ENCODE measurements at regions not wholly inside any gene's neighbourhood (a gene's known extent, or its start where the extent isn't known, plus 50 kb on each side); places are given as distances from the start of the nearest gene placed in this dataset.

DNA sequence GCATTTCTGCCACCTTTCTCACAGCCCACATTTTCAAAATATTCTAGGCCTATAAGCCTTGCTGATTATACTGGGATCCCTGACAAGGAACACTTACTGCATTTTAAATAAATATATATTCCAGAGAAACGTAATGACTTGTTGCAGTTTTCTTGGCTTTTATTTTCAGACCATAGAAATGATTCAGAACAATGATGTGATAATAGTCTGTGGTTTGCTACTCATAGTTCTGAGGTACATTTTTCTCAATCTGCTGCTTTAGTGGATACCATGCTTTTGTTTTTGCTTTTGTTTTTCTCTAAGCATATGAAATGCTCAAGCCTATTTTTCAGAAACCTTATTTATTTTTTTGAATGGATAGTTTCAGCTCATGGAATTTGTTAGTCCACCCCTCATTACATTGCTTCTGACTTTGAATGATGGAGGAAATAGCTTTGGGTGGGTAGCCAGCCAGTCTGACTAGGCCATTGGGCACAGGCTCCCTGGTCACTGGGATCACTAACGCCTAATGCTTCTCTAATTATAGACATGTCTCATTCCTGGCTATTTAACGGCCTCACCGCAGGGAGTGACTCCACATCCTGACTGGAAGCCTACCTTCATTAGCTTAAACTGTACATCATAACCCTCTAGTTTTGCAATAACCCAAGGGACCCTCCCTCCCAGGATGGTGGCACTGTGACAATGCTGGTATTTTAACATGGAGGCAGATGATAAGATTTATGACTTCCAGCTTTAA, 66.1 kb downstream of the MBL2 start:
- Histone ChIP-seq H2AFZ (ENCODE audit: low read length) (no peak overlapping the region), H2BK5ac (ENCODE audit: insufficient read length, low read length) (no peak overlapping the region), H4K8ac (replicated peaks; ENCODE audit: insufficient read length, low read depth, low read length) (no peak overlapping the region), H3T11ph (ENCODE audit: low read length) (no peak overlapping the region), H2BK15ac (ENCODE audit: low read depth, low read length) (no peak overlapping the region), H2BK20ac (ENCODE audit: low read depth, low read length, poor library complexity, severe bottlenecking) (no peak overlapping the region), H3K4me1 (ENCODE audit: insufficient read depth, low read length) (no peaks in the 10 kb centered on the region), H3K23ac (ENCODE audit: insufficient read length, low read depth, low read length) (no peak overlapping the region), H3K56ac (ENCODE audit: insufficient read length, low read depth, low read length) (no peak overlapping the region), H3K14ac (ENCODE audit: insufficient read depth, low read length) (no peak overlapping the region), H3K79me2 (ENCODE audit: insufficient read depth, low read length) (no peaks in the 10 kb centered on the region), H3K27ac (ENCODE audit: insufficient read length, low read depth, low read length) (no peak overlapping the region), H3K79me1 (ENCODE audit: insufficient read depth, low read depth, low read length, poor library complexity, severe bottlenecking) (no peaks in the 10 kb centered on the region), H3K4me2 (ENCODE audit: insufficient read depth, insufficient read length, low read length) (no peak overlapping the region), H3K27me3 (ENCODE audit: insufficient read depth, low read length) (no peaks in the 10 kb centered on the region), H2BK12ac (ENCODE audit: insufficient read length, low read depth, low read length) (no peak overlapping the region), H2AK5ac (ENCODE audit: insufficient read length, low read length) (no peak overlapping the region), H4K20me1 (ENCODE audit: control insufficient read depth, insufficient read depth, insufficient read length) (no peaks in the 10 kb centered on the region), H3K23me2 (ENCODE audit: insufficient read length, low read depth, low read length, poor library complexity, severe bottlenecking) (no peaks in the 10 kb centered on the region), H4K91ac (ENCODE audit: insufficient read length, low read depth, low read length) (no peak overlapping the region), H4K5ac (ENCODE audit: insufficient read length, low read depth, low read length) (no peak overlapping the region), H3K9ac (ENCODE audit: extremely low read depth, insufficient read length, low read length) (no peak overlapping the region), H3K4ac (ENCODE audit: low read depth, low read length) (no peak overlapping the region), H2BK120ac (ENCODE audit: low read depth, low read length, poor library complexity, severe bottlenecking) (no peak overlapping the region), H3K9me3 (ENCODE audit: control insufficient read depth, low read depth, low read length) (no peaks in the 10 kb centered on the region), H3K18ac (ENCODE audit: insufficient read length, low read depth, low read length) (no peak overlapping the region)
- WGBS (ENCODE audit: extremely low coverage, insufficient read length, low lambda C conversion rate) = no CpG with 5 or more reads among the region's 4 CpGs
- Mint-ChIP-seq H3K4me1 (no peaks in the 10 kb centered on the region), H3K27ac (no peak overlapping the region), H3K9me3 (no peaks in the 10 kb centered on the region), H3K4me3 (no peak overlapping the region), H3K27me3 (ENCODE audit: low read depth) (no peaks in the 10 kb centered on the region), H3K36me3 (ENCODE audit: insufficient read depth in 1 of 3, low read depth in 3 of 3) (no peaks in the 10 kb centered on the region)
- TF ChIP-seq, protein P1, sequence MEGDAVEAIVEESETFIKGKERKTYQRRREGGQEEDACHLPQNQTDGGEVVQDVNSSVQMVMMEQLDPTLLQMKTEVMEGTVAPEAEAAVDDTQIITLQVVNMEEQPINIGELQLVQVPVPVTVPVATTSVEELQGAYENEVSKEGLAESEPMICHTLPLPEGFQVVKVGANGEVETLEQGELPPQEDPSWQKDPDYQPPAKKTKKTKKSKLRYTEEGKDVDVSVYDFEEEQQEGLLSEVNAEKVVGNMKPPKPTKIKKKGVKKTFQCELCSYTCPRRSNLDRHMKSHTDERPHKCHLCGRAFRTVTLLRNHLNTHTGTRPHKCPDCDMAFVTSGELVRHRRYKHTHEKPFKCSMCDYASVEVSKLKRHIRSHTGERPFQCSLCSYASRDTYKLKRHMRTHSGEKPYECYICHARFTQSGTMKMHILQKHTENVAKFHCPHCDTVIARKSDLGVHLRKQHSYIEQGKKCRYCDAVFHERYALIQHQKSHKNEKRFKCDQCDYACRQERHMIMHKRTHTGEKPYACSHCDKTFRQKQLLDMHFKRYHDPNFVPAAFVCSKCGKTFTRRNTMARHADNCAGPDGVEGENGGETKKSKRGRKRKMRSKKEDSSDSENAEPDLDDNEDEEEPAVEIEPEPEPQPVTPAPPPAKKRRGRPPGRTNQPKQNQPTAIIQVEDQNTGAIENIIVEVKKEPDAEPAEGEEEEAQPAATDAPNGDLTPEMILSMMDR (conservative IDR thresholded peaks at IDR 0.05) = no peak
- DNase-seq = no peak
